Astrocyte (in vitro differentiated cells and primary cell): ENCODE measurements at regions not wholly inside any gene's neighbourhood (a gene's known extent, or its start where the extent isn't known, plus 50 kb on each side); places are given as distances from the start of the nearest gene placed in this dataset.
"Not testable (repeated sequence)": the region's sequence is repeated elsewhere in the genome, so short reads cannot be mapped to it uniquely, and the experiment has no call there.

Experiments
- DNase-seq: peaks from one replicate; pipeline ENCODE4 v3.0.0-alpha.2; 2010; ENCODE audit warnings: low read depth
- FAIRE-seq: peaks from 2 replicates; lab custom pipeline; 2011; peaks lifted over from hg19 to GRCh38; lab: Jason Lieb, UNC
- H2AFZ ChIP-seq: 2 replicates; pipeline ENCODE4 v1.6.0; 2012; ENCODE audit warnings: low read depth, low read length, inconsistent platforms
- H3K27ac ChIP-seq: 2 replicates; pipeline ENCODE4 v1.5.1; 2011; ENCODE audit warnings: low read depth, low read length, inconsistent platforms
- H3K27me3 ChIP-seq: 2 replicates; pipeline ENCODE4 v1.6.0; 2011; ENCODE audit warnings: low read length, inconsistent platforms; ENCODE audit not compliant: insufficient read depth
- H3K36me3 ChIP-seq: 2 replicates; pipeline ENCODE4 v1.5.1; 2011; ENCODE audit warnings: low read length, inconsistent platforms; ENCODE audit not compliant: insufficient read depth
- H3K4me1 ChIP-seq: 2 replicates; pipeline ENCODE4 v1.5.1; 2011; ENCODE audit warnings: low read length, inconsistent platforms; ENCODE audit not compliant: insufficient read depth
- H3K4me2 ChIP-seq: 2 replicates; pipeline ENCODE4 v1.6.0; 2012; ENCODE audit warnings: low read length, inconsistent platforms
- H3K4me3 ChIP-seq: 2 replicates; pipeline ENCODE4 v1.5.1; 2011; ENCODE audit warnings: low read depth, mild to moderate bottlenecking, low read length, inconsistent platforms; ENCODE audit not compliant: insufficient read depth
- H3K79me2 ChIP-seq: 2 replicates; pipeline ENCODE4 v1.6.0; 2012; ENCODE audit warnings: mild to moderate bottlenecking, low read length, inconsistent platforms; ENCODE audit not compliant: insufficient read depth
- H3K9ac ChIP-seq: 2 replicates; pipeline ENCODE4 v1.6.0; 2012; ENCODE audit warnings: mild to moderate bottlenecking, low read length, inconsistent platforms
- H3K9me3 ChIP-seq: 2 replicates; pipeline ENCODE4 v1.5.1; 2012; ENCODE audit warnings: low read depth, mild to moderate bottlenecking, low read length, inconsistent platforms; ENCODE audit not compliant: insufficient read depth
- H4K20me1 ChIP-seq: 2 replicates; pipeline ENCODE4 v1.6.0; 2012; ENCODE audit warnings: low read length, inconsistent platforms; ENCODE audit not compliant: insufficient read depth
- H3K27ac Mint-ChIP-seq: one replicate; pipeline ENCODE4 v1.8.0; 2021; ENCODE audit warnings: mild to moderate bottlenecking, mixed read lengths; ENCODE audit not compliant: unreplicated experiment
- H3K27me3 Mint-ChIP-seq: one replicate; pipeline ENCODE4 v1.8.0; 2021; ENCODE audit warnings: low read depth, mixed read lengths; ENCODE audit not compliant: unreplicated experiment
- H3K36me3 Mint-ChIP-seq: one replicate; pipeline ENCODE4 v1.8.0; 2021; ENCODE audit warnings: low read depth, mixed read lengths; ENCODE audit not compliant: unreplicated experiment
- H3K4me1 Mint-ChIP-seq: one replicate; pipeline ENCODE4 v1.8.0; 2021; ENCODE audit warnings: low read depth, mixed read lengths; ENCODE audit not compliant: unreplicated experiment
- H3K4me3 Mint-ChIP-seq: one replicate; pipeline ENCODE4 v1.8.0; 2021; ENCODE audit warnings: mild to moderate bottlenecking, moderate library complexity, mixed read lengths; ENCODE audit not compliant: unreplicated experiment
- H3K9me3 Mint-ChIP-seq: one replicate; pipeline ENCODE4 v1.8.0; 2021; ENCODE audit warnings: mild to moderate bottlenecking, mixed read lengths; ENCODE audit not compliant: unreplicated experiment
- EZH2 ChIP-seq: IDR thresholded peaks from 2 replicates; pipeline ENCODE4 v1.6.1; 2012; ENCODE audit warnings: mild to moderate bottlenecking, low read length, inconsistent platforms; ENCODE audit not compliant: insufficient read depth
- TF ChIP-seq, protein P1 (sequence below): IDR thresholded peaks from 2 replicates; pipeline ENCODE4 v1.5.1; 2011; ENCODE audit warnings: low read depth, mild to moderate bottlenecking, inconsistent platforms, low read length, moderate library complexity; ENCODE audit not compliant: insufficient read depth

DNA sequence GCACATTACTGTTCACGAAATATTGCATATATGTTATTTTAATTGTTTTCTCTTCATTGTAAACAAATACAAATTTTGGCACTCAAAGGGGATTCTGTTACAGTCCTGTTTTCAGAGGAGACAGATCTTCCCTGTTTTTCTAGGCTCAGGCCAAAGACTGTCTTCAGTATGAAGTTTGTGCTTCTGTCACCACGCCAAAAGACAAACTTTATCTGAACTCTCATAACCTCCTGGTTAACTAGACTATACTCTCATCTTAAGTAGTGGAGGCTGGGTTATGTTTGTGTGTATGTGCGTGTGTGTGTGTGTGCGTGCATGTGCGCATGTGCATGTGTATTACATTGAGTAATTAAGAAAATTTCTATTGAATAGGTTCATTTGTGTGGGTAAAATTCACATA lies 676.8 kb upstream of the HS3ST1 start:
- no peaks in the 10 kb centered on the region for H3K36me3 ChIP-seq
- H3K27ac Mint-ChIP-seq: no peak overlapping the region
- no peaks in the 10 kb centered on the region for H3K9me3 ChIP-seq
- FAIRE-seq (no peak), DNase-seq (no peak)
- H3K27me3 ChIP-seq: no peaks in the 10 kb centered on the region
- no peaks in the 10 kb centered on the region for H3K4me1 ChIP-seq
- no peak overlapping the region for H3K9ac ChIP-seq
- H4K20me1 ChIP-seq: no peaks in the 10 kb centered on the region
- no peak overlapping the region for H3K27ac ChIP-seq
- H3K4me3 ChIP-seq: no peak overlapping the region
- H3K4me1 Mint-ChIP-seq: no peaks in the 10 kb centered on the region
- TF ChIP-seq, protein P1, sequence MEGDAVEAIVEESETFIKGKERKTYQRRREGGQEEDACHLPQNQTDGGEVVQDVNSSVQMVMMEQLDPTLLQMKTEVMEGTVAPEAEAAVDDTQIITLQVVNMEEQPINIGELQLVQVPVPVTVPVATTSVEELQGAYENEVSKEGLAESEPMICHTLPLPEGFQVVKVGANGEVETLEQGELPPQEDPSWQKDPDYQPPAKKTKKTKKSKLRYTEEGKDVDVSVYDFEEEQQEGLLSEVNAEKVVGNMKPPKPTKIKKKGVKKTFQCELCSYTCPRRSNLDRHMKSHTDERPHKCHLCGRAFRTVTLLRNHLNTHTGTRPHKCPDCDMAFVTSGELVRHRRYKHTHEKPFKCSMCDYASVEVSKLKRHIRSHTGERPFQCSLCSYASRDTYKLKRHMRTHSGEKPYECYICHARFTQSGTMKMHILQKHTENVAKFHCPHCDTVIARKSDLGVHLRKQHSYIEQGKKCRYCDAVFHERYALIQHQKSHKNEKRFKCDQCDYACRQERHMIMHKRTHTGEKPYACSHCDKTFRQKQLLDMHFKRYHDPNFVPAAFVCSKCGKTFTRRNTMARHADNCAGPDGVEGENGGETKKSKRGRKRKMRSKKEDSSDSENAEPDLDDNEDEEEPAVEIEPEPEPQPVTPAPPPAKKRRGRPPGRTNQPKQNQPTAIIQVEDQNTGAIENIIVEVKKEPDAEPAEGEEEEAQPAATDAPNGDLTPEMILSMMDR: no peak
- TF ChIP-seq EZH2: no peak
- no peaks in the 10 kb centered on the region for H3K27me3 Mint-ChIP-seq
- H3K4me2 ChIP-seq: no peak overlapping the region
- peaks cover under 1% of the 10 kb centered on the region for H3K9me3 Mint-ChIP-seq
- H3K79me2 ChIP-seq: no peaks in the 10 kb centered on the region
- H2AFZ ChIP-seq: no peak overlapping the region
- H3K36me3 Mint-ChIP-seq: no peaks in the 10 kb centered on the region
- no peak overlapping the region for H3K4me3 Mint-ChIP-seq

DNA sequence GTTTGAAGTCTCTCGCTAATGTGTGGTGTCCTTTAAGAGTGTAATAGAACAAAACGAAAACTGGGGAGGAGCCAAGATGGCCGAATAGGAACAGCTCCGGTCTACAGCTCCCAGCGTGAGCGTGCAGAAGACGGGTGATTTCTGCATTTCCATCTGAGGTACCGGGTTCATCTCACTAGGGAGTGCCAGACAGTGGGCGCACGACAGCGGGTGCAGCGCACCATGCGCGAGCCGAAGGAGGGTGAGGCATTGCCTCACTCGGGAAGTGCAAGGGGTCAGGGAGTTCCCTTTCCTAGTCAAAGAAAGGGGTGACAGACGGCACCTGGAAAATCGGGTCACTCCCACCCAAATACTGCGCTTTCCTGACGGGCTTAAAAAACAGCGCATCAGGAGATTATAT lies 661.2 kb upstream of the HS3ST1 start:
- not testable (repeated sequence) for H3K9me3 Mint-ChIP-seq, H3K4me1 ChIP-seq, H3K4me3 Mint-ChIP-seq, FAIRE-seq, H3K27me3 ChIP-seq, H3K4me3 ChIP-seq, H3K27ac ChIP-seq, H3K79me2 ChIP-seq, H3K9ac ChIP-seq, H3K36me3 ChIP-seq, H2AFZ ChIP-seq, H3K27ac Mint-ChIP-seq, H3K4me1 Mint-ChIP-seq, H3K27me3 Mint-ChIP-seq, DNase-seq, H3K4me2 ChIP-seq, H4K20me1 ChIP-seq, H3K9me3 ChIP-seq, H3K36me3 Mint-ChIP-seq

DNA sequence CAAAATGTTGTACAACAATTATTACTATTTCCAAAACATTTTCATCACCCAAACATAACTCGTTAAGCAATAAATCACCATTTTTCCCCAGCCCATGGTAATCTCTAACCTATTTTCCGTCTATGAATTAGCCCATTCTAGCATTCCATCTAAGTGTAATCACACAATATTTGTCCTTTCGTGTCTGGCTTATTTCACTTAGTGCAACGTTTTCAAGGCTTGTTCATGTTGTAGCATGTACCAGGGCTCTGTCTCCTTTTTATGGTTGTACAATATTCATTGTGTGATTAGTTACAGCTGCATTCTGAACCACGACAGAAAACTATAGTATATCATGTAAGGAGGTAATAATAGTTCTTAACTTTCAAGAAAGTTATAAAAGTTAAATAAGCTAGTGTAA lies 656.0 kb upstream of the HS3ST1 start:
- FAIRE-seq: no peak
- Histone ChIP-seq H3K79me2 (no peaks in the 10 kb centered on the region), H4K20me1 (no peaks in the 10 kb centered on the region), H3K4me2 (no peak overlapping the region), H3K9me3 (peaks cover 2% of the 10 kb centered on the region), H3K4me1 (no peaks in the 10 kb centered on the region), H3K36me3 (no peaks in the 10 kb centered on the region), H3K9ac (no peak overlapping the region), H2AFZ (no peak overlapping the region), H3K27me3 (no peaks in the 10 kb centered on the region), H3K4me3 (no peak overlapping the region), H3K27ac (no peak overlapping the region)
- Mint-ChIP-seq H3K4me1 (no peaks in the 10 kb centered on the region), H3K9me3 (peaks cover 2% of the 10 kb centered on the region), H3K4me3 (no peak overlapping the region), H3K36me3 (no peaks in the 10 kb centered on the region), H3K27me3 (no peaks in the 10 kb centered on the region), H3K27ac (no peak overlapping the region)
- TF ChIP-seq, protein P1: no peak
- TF ChIP-seq EZH2: no peak
- no peak for DNase-seq
